ENCODE measurements at regions not wholly inside any gene's neighbourhood (a gene's known extent, or its start where the extent isn't known, plus 50 kb on each side); places are given as distances from the start of the nearest gene placed in this dataset.

GRCh38 chr15:98442379-98442833, 205.9 kb upstream of the IGF1R start:
- in situ Hi-C loops (cut with MboI; ENCODE audit: low sequenced_read_pairs), result loop anchor here (10.0 kb wide), 1 partner anchor 632 kb away; no protein-coding TSS in a partner anchor

GRCh38 chr15:98442901-98443300, 205.4 kb upstream of the IGF1R start:
- in situ Hi-C loops (cut with MboI; ENCODE audit: low sequenced_read_pairs), result loop anchor here (10.0 kb wide), 1 partner anchor 632 kb away; no protein-coding TSS in a partner anchor

- in situ Hi-C loops (cut with MboI; ENCODE audit: low sequenced_read_pairs), result loop anchor here (10.0 kb wide), 1 partner anchor 631 kb away; no protein-coding TSS in a partner anchor
Observed at GRCh38 chr15:98443526-98443925, 204.8 kb upstream of the IGF1R start.

GRCh38 chr15:98444138-98444537, 204.2 kb upstream of the IGF1R start:
- in situ Hi-C loops (cut with MboI; ENCODE audit: low sequenced_read_pairs), result loop anchor here (10.0 kb wide), 1 partner anchor 631 kb away; no protein-coding TSS in a partner anchor

- in situ Hi-C loops (cut with MboI; ENCODE audit: low sequenced_read_pairs), result loop anchor here (10.0 kb wide), 1 partner anchor 629 kb away; no protein-coding TSS in a partner anchor
Observed at GRCh38 chr15:98445315-98445714, 203.0 kb upstream of the IGF1R start.

- in situ Hi-C loops (cut with MboI; ENCODE audit: low sequenced_read_pairs), result loop anchor here (10.0 kb wide), 1 partner anchor 629 kb away; no protein-coding TSS in a partner anchor
Observed at GRCh38 chr15:98446083-98446482, 202.3 kb upstream of the IGF1R start.

GRCh38 chr15:98447069-98447468, 201.3 kb upstream of the IGF1R start:
- in situ Hi-C loops (cut with MboI; ENCODE audit: low sequenced_read_pairs), result loop anchor here (10.0 kb wide), 1 partner anchor 628 kb away; no protein-coding TSS in a partner anchor

- in situ Hi-C loops (cut with MboI; ENCODE audit: low sequenced_read_pairs), result no loop called here
Observed at GRCh38 chr15:98451236-98451635, 197.1 kb upstream of the IGF1R start.

- in situ Hi-C loops (cut with MboI; ENCODE audit: low sequenced_read_pairs), result no loop called here
Observed at GRCh38 chr15:98452238-98452637, 196.1 kb upstream of the IGF1R start.

- in situ Hi-C loops (cut with MboI; ENCODE audit: low sequenced_read_pairs), result no loop called here
Observed at GRCh38 chr15:98455904-98456303, 192.4 kb upstream of the IGF1R start.

- in situ Hi-C loops (cut with MboI; ENCODE audit: low sequenced_read_pairs), result no loop called here
Observed at GRCh38 chr15:98476559-98476958, 171.8 kb upstream of the IGF1R start.

GRCh38 chr15:98480844-98481243, 167.5 kb upstream of the IGF1R start:
- in situ Hi-C loops (cut with MboI; ENCODE audit: low sequenced_read_pairs), result no loop called here

GRCh38 chr15:98483575-98484130, 164.7 kb upstream of the IGF1R start:
- in situ Hi-C loops (cut with MboI; ENCODE audit: low sequenced_read_pairs), result no loop called here

GRCh38 chr15:98484914-98485313, 163.4 kb upstream of the IGF1R start:
- in situ Hi-C loops (cut with MboI; ENCODE audit: low sequenced_read_pairs), result no loop called here

- in situ Hi-C loops (cut with MboI; ENCODE audit: low sequenced_read_pairs), result no loop called here
Observed at GRCh38 chr15:98485451-98485850, 162.9 kb upstream of the IGF1R start.

- in situ Hi-C loops (cut with MboI; ENCODE audit: low sequenced_read_pairs), result no loop called here
Observed at GRCh38 chr15:98493966-98494511, 154.3 kb upstream of the IGF1R start.

GRCh38 chr15:98501192-98501591, 147.1 kb upstream of the IGF1R start:
- in situ Hi-C loops (cut with MboI; ENCODE audit: low sequenced_read_pairs), result no loop called here

- in situ Hi-C loops (cut with MboI; ENCODE audit: low sequenced_read_pairs), result no loop called here
Observed at GRCh38 chr15:98501632-98502031, 146.7 kb upstream of the IGF1R start.

- in situ Hi-C loops (cut with MboI; ENCODE audit: low sequenced_read_pairs), result no loop called here
Observed at GRCh38 chr15:98503970-98504369, 144.4 kb upstream of the IGF1R start.

- in situ Hi-C loops (cut with MboI; ENCODE audit: low sequenced_read_pairs), result no loop called here
Observed at GRCh38 chr15:98504998-98505397, 143.3 kb upstream of the IGF1R start.

GRCh38 chr15:98505611-98506031, 142.7 kb upstream of the IGF1R start:
- in situ Hi-C loops (cut with MboI; ENCODE audit: low sequenced_read_pairs), result no loop called here

GRCh38 chr15:98506172-98506571, 142.2 kb upstream of the IGF1R start:
- in situ Hi-C loops (cut with MboI; ENCODE audit: low sequenced_read_pairs), result no loop called here

All from HL-60/S4 treated with retinoic acid at 250 ng/mL for 4 days and 3 days (cell line).